ENCODE measurements at regions not wholly inside any gene's neighbourhood (a gene's known extent, or its start where the extent isn't known, plus 50 kb on each side); places are given as distances from the start of the nearest gene placed in this dataset.

DNA sequence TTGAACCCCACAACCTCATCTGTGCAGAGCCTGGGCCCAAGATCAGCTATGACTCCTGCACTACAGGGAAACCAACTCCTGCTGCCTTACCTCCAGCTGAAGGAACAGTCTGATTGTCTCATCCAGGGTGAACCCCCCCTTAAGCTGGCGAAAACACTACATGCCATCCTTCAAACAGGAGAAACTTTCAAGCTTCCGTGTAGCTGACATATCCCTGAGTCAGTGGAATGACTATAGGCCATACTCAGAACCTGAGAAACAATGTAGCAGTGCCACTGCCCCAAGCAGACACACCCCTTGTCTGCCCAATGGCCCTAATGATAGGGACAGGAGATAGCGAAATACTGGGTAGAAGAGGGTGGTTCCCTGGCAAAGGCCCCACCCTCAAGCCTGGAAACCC is 213.6 kb upstream of the PGRMC2 start:
- no peak overlapping the region for H3K27ac ChIP-seq (ENCODE audit: low read length)
- ATAC-seq (no peak), DNase-seq (ENCODE audit: low read depth, low spot score) (no peak)
- ChIA-PET POLR2A (no interaction called here), CTCF (no interaction called here)
- no peak overlapping the region for H3K4me3 ChIP-seq (ENCODE audit: low read depth in 2 of 2, low read length in 2 of 2)
- in situ Hi-C loops (cut with HindIII; ENCODE audit: low pct_unique_long_range_greater_than_20kb, low sequenced_read_pairs): no loop called here
- intact Hi-C loops (cut with micrococcal nuclease; ENCODE audit: unreplicated experiment): no loop called here
- no peaks in the 10 kb centered on the region for H3K36me3 ChIP-seq (ENCODE audit: control insufficient read depth, insufficient read depth, low read length)
- no peaks in the 10 kb centered on the region; the same call in 1 of the 2 replicates for H3K9me3 ChIP-seq (ENCODE audit: control insufficient read depth, insufficient read depth, low read depth, low read length)
- no peaks in the 10 kb centered on the region for H3K4me1 ChIP-seq (ENCODE audit: control insufficient read depth, insufficient read depth, low read length)
- TF ChIP-seq, protein P1, sequence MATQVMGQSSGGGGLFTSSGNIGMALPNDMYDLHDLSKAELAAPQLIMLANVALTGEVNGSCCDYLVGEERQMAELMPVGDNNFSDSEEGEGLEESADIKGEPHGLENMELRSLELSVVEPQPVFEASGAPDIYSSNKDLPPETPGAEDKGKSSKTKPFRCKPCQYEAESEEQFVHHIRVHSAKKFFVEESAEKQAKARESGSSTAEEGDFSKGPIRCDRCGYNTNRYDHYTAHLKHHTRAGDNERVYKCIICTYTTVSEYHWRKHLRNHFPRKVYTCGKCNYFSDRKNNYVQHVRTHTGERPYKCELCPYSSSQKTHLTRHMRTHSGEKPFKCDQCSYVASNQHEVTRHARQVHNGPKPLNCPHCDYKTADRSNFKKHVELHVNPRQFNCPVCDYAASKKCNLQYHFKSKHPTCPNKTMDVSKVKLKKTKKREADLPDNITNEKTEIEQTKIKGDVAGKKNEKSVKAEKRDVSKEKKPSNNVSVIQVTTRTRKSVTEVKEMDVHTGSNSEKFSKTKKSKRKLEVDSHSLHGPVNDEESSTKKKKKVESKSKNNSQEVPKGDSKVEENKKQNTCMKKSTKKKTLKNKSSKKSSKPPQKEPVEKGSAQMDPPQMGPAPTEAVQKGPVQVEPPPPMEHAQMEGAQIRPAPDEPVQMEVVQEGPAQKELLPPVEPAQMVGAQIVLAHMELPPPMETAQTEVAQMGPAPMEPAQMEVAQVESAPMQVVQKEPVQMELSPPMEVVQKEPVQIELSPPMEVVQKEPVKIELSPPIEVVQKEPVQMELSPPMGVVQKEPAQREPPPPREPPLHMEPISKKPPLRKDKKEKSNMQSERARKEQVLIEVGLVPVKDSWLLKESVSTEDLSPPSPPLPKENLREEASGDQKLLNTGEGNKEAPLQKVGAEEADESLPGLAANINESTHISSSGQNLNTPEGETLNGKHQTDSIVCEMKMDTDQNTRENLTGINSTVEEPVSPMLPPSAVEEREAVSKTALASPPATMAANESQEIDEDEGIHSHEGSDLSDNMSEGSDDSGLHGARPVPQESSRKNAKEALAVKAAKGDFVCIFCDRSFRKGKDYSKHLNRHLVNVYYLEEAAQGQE (IDR thresholded peaks at IDR 0.05; ENCODE audit: insufficient read depth in 1 of 2, low read depth in 2 of 2, low read length in 1 of 2): no peak
- TF ChIP-seq TCF7L2 (IDR thresholded peaks at IDR 0.05; ENCODE audit: low read depth, low read length): no peak
- no peak for TF ChIP-seq SIN3A (IDR thresholded peaks at IDR 0.05; ENCODE audit: borderline replicate concordance, insufficient read depth, low read depth, low read length)
- no peak for TF ChIP-seq CTCF (IDR thresholded peaks at IDR 0.05)
- TF ChIP-seq POLR2AphosphoS5 (IDR thresholded peaks at IDR 0.05; ENCODE audit: low read depth, low read length): no peak
- H3K27me3 ChIP-seq (ENCODE audit: control insufficient read depth, insufficient read depth, low read length): no peaks in the 10 kb centered on the region
- BruUV-seq (replicated peaks): no TSS peak

DNA sequence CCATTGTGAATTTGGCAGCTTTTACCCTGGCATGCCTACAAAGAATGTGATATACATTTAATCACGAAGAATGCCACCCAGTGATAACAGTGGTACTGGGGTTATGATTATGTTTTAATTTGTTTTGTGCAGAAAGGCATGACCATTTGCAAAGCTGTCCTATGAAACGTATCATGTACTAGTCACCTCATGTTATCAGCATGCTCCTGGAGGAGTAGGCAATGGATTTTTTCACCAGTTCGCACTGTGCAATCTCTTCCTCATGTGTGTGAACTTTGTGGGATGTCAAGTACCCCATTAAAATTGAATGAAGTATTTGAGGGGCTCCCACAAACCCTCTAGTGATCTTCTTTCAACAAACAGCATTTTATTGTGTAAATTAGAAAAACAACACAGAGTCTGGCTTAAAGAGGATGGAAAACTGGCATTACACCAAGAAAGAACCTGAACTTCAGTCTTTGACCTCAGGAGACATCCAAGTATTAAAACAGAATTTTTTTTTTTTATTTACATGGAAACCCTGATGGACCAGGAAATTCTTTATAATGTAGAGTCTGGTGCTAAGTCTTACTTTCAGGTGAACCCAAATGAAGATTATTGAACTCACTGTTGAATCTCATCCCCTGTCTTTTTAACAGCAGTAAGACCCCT is 200.6 kb upstream of the PGRMC2 start:
- ChIA-PET CTCF (no interaction called here), POLR2A (no interaction called here)
- H3K9me3 ChIP-seq (ENCODE audit: control insufficient read depth, insufficient read depth, low read depth, low read length): no peaks in the 10 kb centered on the region
- TF ChIP-seq TCF7L2 (IDR thresholded peaks at IDR 0.05; ENCODE audit: low read depth, low read length) (no peak), SIN3A (IDR thresholded peaks at IDR 0.05; ENCODE audit: borderline replicate concordance, insufficient read depth, low read depth, low read length) (no peak), CTCF (IDR thresholded peaks at IDR 0.05) (no peak), POLR2AphosphoS5 (IDR thresholded peaks at IDR 0.05; ENCODE audit: low read depth, low read length) (no peak)
- TF ChIP-seq, protein P1 (IDR thresholded peaks at IDR 0.05; ENCODE audit: insufficient read depth in 1 of 2, low read depth in 2 of 2, low read length in 1 of 2): no peak
- DNase-seq (ENCODE audit: low read depth, low spot score): no peak
- H3K36me3 ChIP-seq (ENCODE audit: control insufficient read depth, insufficient read depth, low read length): no peaks in the 10 kb centered on the region
- in situ Hi-C loops (cut with HindIII; ENCODE audit: low pct_unique_long_range_greater_than_20kb, low sequenced_read_pairs): no loop called here
- no peak overlapping the region for H3K27ac ChIP-seq (ENCODE audit: low read length)
- H3K4me3 ChIP-seq (ENCODE audit: low read depth in 2 of 2, low read length in 2 of 2): no peak overlapping the region
- intact Hi-C loops (cut with micrococcal nuclease; ENCODE audit: unreplicated experiment): no loop called here
- no peaks in the 10 kb centered on the region for H3K27me3 ChIP-seq (ENCODE audit: control insufficient read depth, insufficient read depth, low read length)
- no peak for ATAC-seq
- no TSS peak for BruUV-seq (replicated peaks)
- H3K4me1 ChIP-seq (ENCODE audit: control insufficient read depth, insufficient read depth, low read length): no peaks in the 10 kb centered on the region
